ENCODE measurements at regions not wholly inside any gene's neighbourhood (a gene's known extent, or its start where the extent isn't known, plus 50 kb on each side); places are given as distances from the start of the nearest gene placed in this dataset.

GRCh38 chr20:24806705-24807676 lies 142.1 kb upstream of the CST7 start:
- Histone ChIP-seq H3K9me3 (replicated peaks in 1 of 11) (no peaks in the 10 kb centered on the region), H4K20me1 (no peaks in the 10 kb centered on the region; a peak in 1 of 22 replicates), H3K36me3 (no peaks in the 10 kb centered on the region), H3K27ac (no peak overlapping the region), H3K27me3 (no peaks in the 10 kb centered on the region), H3K4me3 (no peak overlapping the region), H3K9ac (no peak overlapping the region), H3K4me1 (peaks cover 0 to 24% (median 14%) of the 10 kb centered on the region in 10 experiments; a peak in 13 of 20 replicates), H3K4me2 (no peak overlapping the region)
- TF ChIP-seq Cebpa-rat (IDR thresholded peaks at IDR 0.05): no peak

DNA sequence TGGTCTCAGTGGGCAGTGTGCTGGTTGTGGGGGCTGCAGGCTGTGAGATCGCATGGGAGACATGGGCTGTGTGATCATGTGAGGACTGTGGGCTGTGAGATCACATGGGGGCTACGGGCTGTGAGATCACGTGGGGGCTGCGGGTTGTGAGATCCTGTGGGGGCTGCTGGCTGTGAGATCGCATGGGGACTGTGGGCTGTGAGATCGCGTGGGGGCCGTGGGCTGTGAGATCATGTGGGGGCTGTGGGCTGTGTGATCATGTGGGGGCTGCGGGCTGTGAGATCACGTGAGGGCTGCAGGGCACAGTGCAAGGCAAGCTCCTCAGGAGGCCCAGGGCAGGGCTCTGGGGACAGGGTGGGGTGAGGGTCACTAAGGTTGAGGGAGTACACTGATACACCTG lies 140.5 kb upstream of the CST7 start:
- Histone ChIP-seq H3K36me3 (no peaks in the 10 kb centered on the region), H3K9ac (no peak overlapping the region), H3K9me3 (replicated peaks in 1 of 11) (no peaks in the 10 kb centered on the region), H4K20me1 (no peaks in the 10 kb centered on the region; a peak in 1 of 22 replicates), H3K27ac (no peak overlapping the region), H3K4me3 (no peak overlapping the region), H3K4me1 (peaks cover 0 to 31% (median 14%) of the 10 kb centered on the region in 10 experiments; a peak in 13 of 20 replicates), H3K4me2 (peak overlapping the region in 8 of 11 experiments; percentile 41 to 68 (median 53); a peak in 15 of 22 replicates), H3K27me3 (no peaks in the 10 kb centered on the region)
- no peak for TF ChIP-seq Cebpa-rat (IDR thresholded peaks at IDR 0.05)

DNA sequence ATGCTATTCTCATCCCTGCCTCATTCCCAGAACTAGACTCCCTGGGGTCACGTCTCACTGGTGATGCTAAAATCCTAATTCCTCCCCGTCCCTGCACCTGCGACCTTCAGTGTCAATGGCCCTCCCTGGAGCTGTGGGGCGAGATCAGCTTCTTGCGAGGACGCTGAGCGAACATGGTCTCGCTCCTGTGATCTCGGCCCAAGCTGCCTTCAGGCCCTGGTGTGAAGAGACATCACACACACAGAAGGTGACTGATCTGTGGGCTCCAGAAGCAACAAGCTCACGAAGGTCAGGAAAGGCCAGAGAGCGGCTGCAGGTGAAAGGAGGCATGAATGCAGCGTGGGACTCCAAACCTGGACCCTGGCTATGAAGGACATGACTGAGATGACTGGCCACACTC lies 139.5 kb upstream of the CST7 start:
- H4K20me1 ChIP-seq: no peaks in the 10 kb centered on the region; a peak in 1 of 22 replicates
- no peak overlapping the region for H3K4me3 ChIP-seq
- no peaks in the 10 kb centered on the region for H3K27me3 ChIP-seq
- peak overlapping the region in 6 of 11 experiments; percentile 51 to 68 (median 58); a peak in 10 of 22 replicates for H3K4me2 ChIP-seq
- peaks cover 0 to 30% (median 14%) of the 10 kb centered on the region in 10 experiments; a peak in 13 of 20 replicates for H3K4me1 ChIP-seq
- H3K36me3 ChIP-seq: no peaks in the 10 kb centered on the region
- H3K27ac ChIP-seq: no peak overlapping the region
- H3K9me3 ChIP-seq (replicated peaks in 1 of 11): no peaks in the 10 kb centered on the region
- no peak for TF ChIP-seq Cebpa-rat (IDR thresholded peaks at IDR 0.05)
- no peak overlapping the region for H3K9ac ChIP-seq

DNA sequence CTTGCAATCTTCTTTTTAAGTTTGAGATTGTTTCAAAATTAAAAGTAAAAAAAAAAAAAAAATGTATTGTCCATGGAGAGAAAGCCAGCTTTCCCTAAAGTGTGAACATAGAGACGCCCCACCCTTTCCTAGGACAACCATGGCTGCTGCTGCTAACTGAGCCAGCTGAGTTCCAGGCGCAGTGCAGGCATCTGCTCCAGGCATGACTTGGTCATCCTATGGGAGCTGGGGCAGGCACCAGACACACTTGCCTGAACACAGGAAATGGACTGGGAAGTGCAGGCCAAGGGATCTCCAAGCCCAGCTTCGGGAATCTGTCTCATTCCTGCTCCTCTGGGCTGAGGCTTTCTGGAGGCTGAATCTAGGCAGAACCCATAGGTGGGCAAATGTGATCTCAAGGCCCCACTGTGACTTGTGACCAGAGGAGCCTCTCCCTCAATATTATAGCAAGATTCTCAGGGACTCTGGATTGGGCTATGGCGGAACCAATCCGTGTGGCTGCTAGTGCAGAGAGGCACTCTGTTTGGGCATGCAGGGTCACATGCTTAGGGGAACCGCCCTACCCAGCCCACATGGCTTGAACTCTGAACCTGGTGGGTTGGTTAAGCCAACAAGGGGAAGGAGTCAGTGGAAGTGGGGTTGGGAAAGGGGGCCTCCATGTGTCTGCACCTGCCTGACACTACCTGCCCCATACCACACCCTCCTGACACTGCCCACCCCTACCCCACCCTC lies 138.2 kb upstream of the CST7 start:
- no peak overlapping the region for H3K27ac ChIP-seq
- no peaks in the 10 kb centered on the region; a peak in 1 of 22 replicates for H4K20me1 ChIP-seq
- H3K9ac ChIP-seq: no peak overlapping the region
- peaks cover 0 to 25% (median 14%) of the 10 kb centered on the region in 10 experiments; a peak in 13 of 20 replicates for H3K4me1 ChIP-seq
- no peaks in the 10 kb centered on the region for H3K36me3 ChIP-seq
- no peaks in the 10 kb centered on the region for H3K9me3 ChIP-seq (replicated peaks in 1 of 11)
- TF ChIP-seq Cebpa-rat (IDR thresholded peaks at IDR 0.05): no peak
- no peak overlapping the region for H3K4me2 ChIP-seq
- H3K4me3 ChIP-seq: no peak overlapping the region
- H3K27me3 ChIP-seq: no peaks in the 10 kb centered on the region

- TF ChIP-seq Cebpa-rat (IDR thresholded peaks at IDR 0.05): no peak
- Histone ChIP-seq H4K20me1 (no peaks in the 10 kb centered on the region), H3K27me3 (no peaks in the 10 kb centered on the region), H3K9ac (no peak overlapping the region), H3K4me3 (no peak overlapping the region), H3K27ac (no peak overlapping the region), H3K9me3 (replicated peaks in 1 of 11) (no peaks in the 10 kb centered on the region), H3K4me1 (peaks cover 10 to 25% (median 15%) of the 10 kb centered on the region in 10 experiments; a peak in 19 of 20 replicates), H3K36me3 (no peaks in the 10 kb centered on the region), H3K4me2 (no peak overlapping the region)
Observed at GRCh38 chr20:24812373-24812772, 136.7 kb upstream of the CST7 start.

- H3K27ac ChIP-seq: no peak overlapping the region
- no peak overlapping the region for H3K9ac ChIP-seq
- H3K36me3 ChIP-seq: no peaks in the 10 kb centered on the region
- no peak overlapping the region for H3K4me3 ChIP-seq
- no peaks in the 10 kb centered on the region for H4K20me1 ChIP-seq
- TF ChIP-seq Cebpa-rat (IDR thresholded peaks at IDR 0.05): no peak
- no peaks in the 10 kb centered on the region for H3K27me3 ChIP-seq
- H3K4me2 ChIP-seq: no peak overlapping the region
- H3K9me3 ChIP-seq (replicated peaks in 1 of 11): no peaks in the 10 kb centered on the region
- H3K4me1 ChIP-seq: peaks cover 10 to 25% (median 15%) of the 10 kb centered on the region in 10 experiments; a peak in 19 of 20 replicates
Observed at GRCh38 chr20:24813080-24813479, 136.0 kb upstream of the CST7 start.

DNA sequence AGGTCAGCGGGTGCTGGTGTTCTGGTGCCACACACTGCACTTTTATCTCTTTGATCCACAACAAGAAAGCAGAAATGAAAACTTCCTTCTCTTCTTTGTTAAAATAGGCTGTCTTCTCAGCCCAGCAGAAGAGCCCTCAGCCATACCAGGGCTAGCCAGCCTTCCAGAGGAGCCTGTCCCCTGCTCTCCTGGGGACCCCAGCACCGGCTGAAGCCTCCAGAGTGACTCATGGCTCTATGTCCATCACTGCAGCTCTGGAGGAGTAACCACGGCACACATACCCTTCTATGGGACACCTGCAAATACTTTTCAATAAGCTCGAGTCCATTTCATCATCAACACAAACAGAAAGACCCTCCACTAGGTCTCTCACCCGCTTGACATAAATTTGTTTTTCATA lies 135.6 kb upstream of the CST7 start:
- Histone ChIP-seq H3K9ac (no peak overlapping the region), H3K27me3 (no peaks in the 10 kb centered on the region), H3K4me2 (no peak overlapping the region), H3K4me3 (no peak overlapping the region), H3K9me3 (replicated peaks in 1 of 11) (no peaks in the 10 kb centered on the region), H3K4me1 (peaks cover 10 to 22% (median 13%) of the 10 kb centered on the region in 10 experiments; a peak in 19 of 20 replicates), H3K36me3 (no peaks in the 10 kb centered on the region), H4K20me1 (no peaks in the 10 kb centered on the region), H3K27ac (no peak overlapping the region)
- no peak for TF ChIP-seq Cebpa-rat (IDR thresholded peaks at IDR 0.05)

- Histone ChIP-seq H3K4me3 (no peak overlapping the region), H4K20me1 (no peaks in the 10 kb centered on the region), H3K9ac (no peak overlapping the region), H3K4me2 (no peak overlapping the region), H3K27ac (no peak overlapping the region), H3K9me3 (replicated peaks in 1 of 11) (no peaks in the 10 kb centered on the region), H3K27me3 (no peaks in the 10 kb centered on the region), H3K4me1 (peaks cover 7 to 18% (median 10%) of the 10 kb centered on the region in 10 experiments; a peak in 19 of 20 replicates), H3K36me3 (no peaks in the 10 kb centered on the region)
- TF ChIP-seq Cebpa-rat (IDR thresholded peaks at IDR 0.05): no peak
Observed at GRCh38 chr20:24813936-24814335, 135.1 kb upstream of the CST7 start.

DNA sequence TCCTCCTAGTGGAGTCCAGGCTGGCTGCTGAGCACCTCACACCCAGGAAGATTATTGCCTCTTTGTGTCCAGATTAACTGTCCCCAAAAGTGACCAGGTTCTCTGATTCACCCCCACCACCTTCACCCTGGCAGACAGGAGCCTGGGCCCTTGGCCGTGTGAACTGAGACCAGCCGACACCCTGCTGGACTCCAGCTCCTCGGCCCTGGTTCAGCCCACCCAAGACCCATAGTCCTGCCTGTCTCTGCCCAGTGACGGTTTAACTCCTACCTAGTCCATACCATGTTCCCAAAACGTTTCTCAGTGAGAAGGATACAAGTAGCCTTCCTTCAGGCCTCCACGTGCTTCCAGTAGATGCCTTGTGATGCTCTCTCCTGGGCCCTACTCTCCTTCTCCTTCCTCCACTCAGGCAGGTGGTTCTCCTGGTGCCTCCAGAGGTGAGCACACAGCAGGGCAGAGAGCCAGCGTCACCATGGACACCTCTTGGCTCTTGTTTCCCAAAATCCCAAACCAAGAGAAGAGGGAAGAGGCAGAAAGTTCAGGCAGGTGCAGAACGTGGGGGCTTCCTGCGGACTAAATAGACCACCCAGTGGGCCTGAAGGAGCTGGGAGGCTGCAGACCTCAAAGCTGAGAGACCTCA lies 134.4 kb upstream of the CST7 start:
- Histone ChIP-seq H3K4me1 (peaks cover 0 to 15% (median 9%) of the 10 kb centered on the region in 10 experiments; a peak in 14 of 20 replicates), H3K9me3 (replicated peaks in 1 of 11) (no peaks in the 10 kb centered on the region), H3K9ac (no peak overlapping the region), H3K4me2 (no peak overlapping the region), H3K27me3 (no peaks in the 10 kb centered on the region), H3K27ac (no peak overlapping the region), H4K20me1 (no peaks in the 10 kb centered on the region), H3K4me3 (no peak overlapping the region), H3K36me3 (no peaks in the 10 kb centered on the region)
- TF ChIP-seq Cebpa-rat (IDR thresholded peaks at IDR 0.05): no peak

All from BLaER1 treated with 17β-estradiol and CSF1 and Interleukin-3, amounts not matched to agents 10 nM and 100 nM (cell line).